ENCODE measurements at regions not wholly inside any gene's neighbourhood (a gene's known extent, or its start where the extent isn't known, plus 50 kb on each side); places are given as distances from the start of the nearest gene placed in this dataset.

GRCh38 chr12:78316136-78316535 is 485.4 kb downstream of the NAV3 start:
- TF ChIP-seq CTCF (conservative IDR thresholded peaks at IDR 0.05; ENCODE audit: low read depth, low read length), result no peak
- no peak for DNase-seq (ENCODE audit: low read depth)

GRCh38 chr12:78316631-78317468 is 486.2 kb downstream of the NAV3 start:
- no peak overlapping the region for H3K4me3 ChIP-seq (ENCODE audit: low read length)
- TF ChIP-seq CTCF (conservative IDR thresholded peaks at IDR 0.05; ENCODE audit: low read depth, low read length), result no peak
- no peak for DNase-seq (ENCODE audit: low read depth)

More at GRCh38 chr12:78316136-78316535, 485.4 kb downstream of the NAV3 start:
- no peak overlapping the region for H3K4me3 ChIP-seq (ENCODE audit: low read length)

- H3K4me3 ChIP-seq (ENCODE audit: low read length), result no peak overlapping the region
- DNase-seq (ENCODE audit: low read depth), result no peak
- no peak for TF ChIP-seq CTCF (conservative IDR thresholded peaks at IDR 0.05; ENCODE audit: low read depth, low read length)
Measured at GRCh38 chr12:78321696-78322095, 491.0 kb downstream of the NAV3 start.

GRCh38 chr12:78323226-78323625 is 492.5 kb downstream of the NAV3 start:
- H3K4me3 ChIP-seq (ENCODE audit: low read length), result no peak overlapping the region
- DNase-seq (ENCODE audit: low read depth), result no peak
- no peak for TF ChIP-seq CTCF (conservative IDR thresholded peaks at IDR 0.05; ENCODE audit: low read depth, low read length)

GRCh38 chr12:78324234-78324633 is 493.5 kb downstream of the NAV3 start:
- no peak overlapping the region for H3K4me3 ChIP-seq (ENCODE audit: low read length)
- TF ChIP-seq CTCF (conservative IDR thresholded peaks at IDR 0.05; ENCODE audit: low read depth, low read length), result no peak
- no peak for DNase-seq (ENCODE audit: low read depth)

GRCh38 chr12:78328524-78328923 is 497.8 kb downstream of the NAV3 start:
- TF ChIP-seq CTCF (conservative IDR thresholded peaks at IDR 0.05; ENCODE audit: low read depth, low read length), result no peak

GRCh38 chr12:78330131-78330530 is 499.4 kb downstream of the NAV3 start:
- DNase-seq (ENCODE audit: low read depth), result no peak
- TF ChIP-seq CTCF (conservative IDR thresholded peaks at IDR 0.05; ENCODE audit: low read depth, low read length), result no peak
- H3K4me3 ChIP-seq (ENCODE audit: low read length), result no peak overlapping the region

More at GRCh38 chr12:78328524-78328923, 497.8 kb downstream of the NAV3 start:
- no peak overlapping the region for H3K4me3 ChIP-seq (ENCODE audit: low read length)
- DNase-seq (ENCODE audit: low read depth), result no peak
